CD4-positive, alpha-beta T cell treated with Interferon alpha-2 for 1 hour (primary cell): ENCODE measurements at regions not wholly inside any gene's neighbourhood (a gene's known extent, or its start where the extent isn't known, plus 50 kb on each side); places are given as distances from the start of the nearest gene placed in this dataset.
"Not testable (repeated sequence)": the region's sequence is repeated elsewhere in the genome, so short reads cannot be mapped to it uniquely, and the experiment has no call there.

Experiments used
- DNase-seq, 2 donors: peaks; one replicate each; pipeline ENCODE4 v3.0.0-alpha.2; 2020 to 2022

GRCh38 chr4:1572521-1572920, 111.6 kb downstream of the FAM53A start:
- no peak for DNase-seq

- DNase-seq: no peak
Measured at GRCh38 chr4:1572010-1572385, 112.1 kb downstream of the FAM53A start.

- no peak for DNase-seq
Measured at GRCh38 chr4:1571165-1572009, 112.7 kb downstream of the FAM53A start.

GRCh38 chr4:1570291-1571164, 113.6 kb downstream of the FAM53A start:
- DNase-seq: no peak

GRCh38 chr4:1569461-1570151, 114.5 kb downstream of the FAM53A start:
- DNase-seq: no peak

GRCh38 chr4:1568855-1569460, 115.2 kb downstream of the FAM53A start:
- DNase-seq: no peak

- no peak for DNase-seq
Measured at GRCh38 chr4:1567808-1568581, 116.1 kb downstream of the FAM53A start.

GRCh38 chr4:1567519-1567807, 116.7 kb downstream of the FAM53A start:
- DNase-seq: no peak

- no peak for DNase-seq
Measured at GRCh38 chr4:1566838-1567518, 117.1 kb downstream of the FAM53A start.

- not testable (repeated sequence) for DNase-seq
Measured at GRCh38 chr4:1566301-1566837, 117.7 kb downstream of the FAM53A start.

- DNase-seq: peak in 1 of 2 donors; percentile 25
Measured at GRCh38 chr4:1565598-1566295, 118.4 kb downstream of the FAM53A start.

- no peak for DNase-seq
Measured at GRCh38 chr4:1564535-1565375, 119.4 kb downstream of the FAM53A start.

- DNase-seq: no peak
Measured at GRCh38 chr4:1563768-1564485, 120.2 kb downstream of the FAM53A start.

GRCh38 chr4:1563241-1563640, 120.9 kb downstream of the FAM53A start:
- no peak for DNase-seq

- no peak for DNase-seq
Measured at GRCh38 chr4:1562771-1563170, 121.3 kb downstream of the FAM53A start.

- DNase-seq: no peak
Measured at GRCh38 chr4:1562371-1562770, 121.7 kb downstream of the FAM53A start.

- DNase-seq: no peak
Measured at GRCh38 chr4:1561286-1561990, 122.7 kb downstream of the FAM53A start.

GRCh38 chr4:1559896-1560650, 124.0 kb downstream of the FAM53A start:
- no peak for DNase-seq
